Heart right ventricle (tissue), 16 donors: ENCODE measurements at regions not wholly inside any gene's neighbourhood (a gene's known extent, or its start where the extent isn't known, plus 50 kb on each side); places are given as distances from the start of the nearest gene placed in this dataset.

Source experiments
- ATAC-seq, 8 donors: fragments of 200-7000 bp; cut with Tn5 transposase; one replicate each; pipeline ENCODE4 v1.9.1; 2020; ENCODE audit warnings: mild to moderate bottlenecking in 8 of 8, moderate library complexity in 8 of 8, moderate number of reproducible peaks in 1 of 8
- DNase-seq, 2 donors: peaks; one replicate each; pipeline ENCODE4 v3.0.0-alpha.2; 2020
- H3K27ac ChIP-seq, 10 donors: fragments of 200-600 bp; sonication (generic) in 2 of 10; one replicate each; pipeline versions ENCODE4 v1.5.0 to v1.8.0; 2020 to 2022; ENCODE audit warnings: mild to moderate bottlenecking in 3 of 10
- H3K27me3 ChIP-seq, 7 donors: fragments of 200-600 bp; one replicate each; pipeline ENCODE4 v1.8.0; 2021 to 2022; ENCODE audit warnings: mild to moderate bottlenecking in 2 of 7
- H3K36me3 ChIP-seq, 9 donors: fragments of 200-600 bp; sonication (generic) in 1 of 9; one replicate each; pipeline versions ENCODE4 v1.5.0 to v1.8.0; 2020 to 2022; ENCODE audit warnings: mild to moderate bottlenecking in 2 of 9
- H3K4me1 ChIP-seq, 9 donors: fragments of 200-600 bp; sonication (generic) in 1 of 9; one replicate each; pipeline versions ENCODE4 v1.5.0 to v1.8.0; 2020 to 2022; ENCODE audit warnings: mild to moderate bottlenecking in 4 of 9
- H3K4me3 ChIP-seq, 10 donors: fragments of 200-600 bp; sonication (generic) in 2 of 10; one replicate each; pipeline versions ENCODE4 v1.5.0 to v1.8.0; 2020 to 2022; ENCODE audit warnings: mild to moderate bottlenecking in 7 of 10, moderate library complexity in 2 of 10
- H3K9me3 ChIP-seq, 11 donors: fragments of 200-600 bp in 10 of 11; sonication (generic) in 2 of 11; one replicate each; pipeline versions ENCODE4 v1.5.0 to v1.8.0; 2013 to 2022; ENCODE audit warnings: mild to moderate bottlenecking in 2 of 11, control low read depth in 1 of 11, moderate library complexity in 1 of 11
- CTCF ChIP-seq, 9 donors: fragments of 200-600 bp; sonication (generic) in 2 of 9; IDR thresholded peaks; one replicate each; pipeline versions ENCODE4 v1.5.0 to v1.8.0; 2021 to 2022; ENCODE audit warnings: antibody characterized with exemption in 9 of 9, mild to moderate bottlenecking in 5 of 9, moderate library complexity in 1 of 9
- WGBS, 2 donors: extraction: QIAGEN DNeasy Blood & Tissue Kit; methylation state at CpG; one replicate each; pipeline ENCODE4 v1.1.7; 2013; ENCODE audit warnings: inconsistent platforms in 1 of 2; 5-methylcytosine and 5-hydroxymethylcytosine counted together
- intact Hi-C, 10 donors: fragments of 100-400 bp; cut with DNase I; formaldehyde crosslinking; loops; one replicate each; pipeline versions ENCODE4 v1.11.1 to v1.14.2; 2022
- donor health status: Arrhythmogenic right ventricular cardiomyopathy.
- donor health status: ischemic (EF 13 %, LVEDD 7.1; RV severe dilation, severe dysfunction).
- donor health status: healthy with polysubstance abuse.
- donor health status: DM: no; HTN: yes; CAD: no.
- donor health status: DM: no; HTN: no; CAD: no.
- donor health status: ischemic (EF 25% LVEDD 6.9; RV normal size, moderate dysfunction).
- donor health status: ischemic (EF 25% LVEDD 5.7; RV mildly dilated, moderate dysfunction).
- donor health status: healthy.
- donor health status: DM: yes; HTN: yes; CAD: no.
- donor health status: Ischemic cardiomyopathy.
- donor health status: ischemic (EF 35%, LVEDD 5.7; RV mildly dilated, moderate dysfunction).
- donor health status: nonischemic (EF 11% LVEDD 7.7; RV severe dilation, severe dysfunction).
- donor health status: DM: yes; HTN: yes; CAD: no.
- donor health status: PGD.
- donor health status: ischemic (EF 29% LVEDD 5.4; RV normal size, mild dysfunction).
- donor health status: nonischemic (EF 23%, LVEDD 6.1; RV moderate dilation, normal function).

GRCh38 chr9:120043448-120043847, 536.5 kb downstream of the CDK5RAP2 start:
- no peaks in the 10 kb centered on the region for H3K36me3 ChIP-seq
- intact Hi-C loops: no loop called here
- H3K27me3 ChIP-seq: peaks cover 0 to 4% (median 0%) of the 10 kb centered on the region in 7 donors
- DNase-seq (no peak), ATAC-seq (no peak)
- no peaks in the 10 kb centered on the region for H3K4me1 ChIP-seq
- no peak for TF ChIP-seq CTCF (IDR thresholded peaks at IDR 0.05)
- no peak overlapping the region for H3K4me3 ChIP-seq
- no peak overlapping the region for H3K27ac ChIP-seq
- no peaks in the 10 kb centered on the region for H3K9me3 ChIP-seq
- WGBS, 2 donors: 53 to 66% methylated on average over 7 of the region's 7 CpGs

GRCh38 chr9:120040896-120041295, 539.1 kb downstream of the CDK5RAP2 start:
- H3K9me3 ChIP-seq: no peaks in the 10 kb centered on the region
- no peak for ATAC-seq
- WGBS, 2 donors: 47 to 51% methylated on average over 4 of the region's 4 CpGs
- intact Hi-C loops: no loop called here
- H3K36me3 ChIP-seq: no peaks in the 10 kb centered on the region
- DNase-seq: no peak
- no peak overlapping the region for H3K4me3 ChIP-seq
- no peak overlapping the region for H3K27ac ChIP-seq
- no peak for TF ChIP-seq CTCF (IDR thresholded peaks at IDR 0.05)
- peaks cover 0 to 6% (median 0%) of the 10 kb centered on the region in 7 donors for H3K27me3 ChIP-seq
- H3K4me1 ChIP-seq: no peaks in the 10 kb centered on the region

GRCh38 chr9:120038342-120038741, 541.6 kb downstream of the CDK5RAP2 start:
- no peaks in the 10 kb centered on the region for H3K36me3 ChIP-seq
- no peak overlapping the region for H3K4me3 ChIP-seq
- no peaks in the 10 kb centered on the region for H3K4me1 ChIP-seq
- DNase-seq: no peak
- no peak for ATAC-seq
- H3K9me3 ChIP-seq: no peaks in the 10 kb centered on the region
- no peak overlapping the region for H3K27ac ChIP-seq
- no peak for TF ChIP-seq CTCF (IDR thresholded peaks at IDR 0.05)
- H3K27me3 ChIP-seq: peaks cover 0 to 10% (median 0%) of the 10 kb centered on the region in 7 donors
- WGBS, 2 donors: 56 to 66% methylated on average over 4 of the region's 4 CpGs
- intact Hi-C loops: no loop called here

- Histone ChIP-seq H3K4me1 (no peaks in the 10 kb centered on the region), H3K9me3 (no peaks in the 10 kb centered on the region), H3K27ac (no peak overlapping the region), H3K27me3 (peaks cover 0 to 7% (median 0%) of the 10 kb centered on the region in 7 donors), H3K36me3 (no peaks in the 10 kb centered on the region), H3K4me3 (no peak overlapping the region)
- TF ChIP-seq CTCF (IDR thresholded peaks at IDR 0.05): peak in 2 of 9 donors; percentile 6 to 16
- no peak for ATAC-seq
- intact Hi-C loops: no loop called here
- no peak for DNase-seq
- WGBS, 2 donors: 91 to 93% methylated on average over 9 of the region's 9 CpGs
Measured at GRCh38 chr9:120032639-120033038, 547.3 kb downstream of the CDK5RAP2 start.
